Activated naive CD4-positive, alpha-beta T cell treated with anti-CD3 and anti-CD28 coated beads, Interleukin-2, amount 10 ng/mL, durations not matched to agents 7 days and 5 days (primary cell): ENCODE measurements at regions not wholly inside any gene's neighbourhood (a gene's known extent, or its start where the extent isn't known, plus 50 kb on each side); places are given as distances from the start of the nearest gene placed in this dataset.
A peak's percentile ranks its signal among the peaks of the same experiment; 100 is the strongest.
"Not testable (repeated sequence)": the region's sequence is repeated elsewhere in the genome, so short reads cannot be mapped to it uniquely, and the experiment has no call there.

Experiments
- CTCF ChIA-PET: fragments of 350-600 bp; sonication (Branson Sonifier 250); formaldehyde crosslinking; loops from one replicate; lab custom pipeline; 2021; ENCODE audit warnings: antibody characterized with exemption; lab: Charles Lee
- DNase-seq: peaks from one replicate; pipeline ENCODE4 v3.0.0-alpha.2; 2020
- H3K27ac Mint-ChIP-seq: one replicate; pipeline ENCODE4 v1.8.0; 2021; ENCODE audit warnings: mild to moderate bottlenecking, moderate library complexity, mixed read lengths
- H3K27me3 Mint-ChIP-seq: one replicate; pipeline ENCODE4 v1.8.0; 2021; ENCODE audit warnings: mild to moderate bottlenecking, mixed read lengths
- H3K36me3 Mint-ChIP-seq: one replicate; pipeline ENCODE4 v1.8.0; 2021; ENCODE audit warnings: mixed read lengths
- H3K4me1 Mint-ChIP-seq: one replicate; pipeline ENCODE4 v1.8.0; 2021; ENCODE audit warnings: mixed read lengths
- H3K4me3 Mint-ChIP-seq: one replicate; pipeline ENCODE4 v1.8.0; 2021; ENCODE audit warnings: mild to moderate bottlenecking, moderate library complexity, mixed read lengths
- H3K9me3 Mint-ChIP-seq: one replicate; pipeline ENCODE4 v1.8.0; 2021; ENCODE audit warnings: mixed read lengths

DNA sequence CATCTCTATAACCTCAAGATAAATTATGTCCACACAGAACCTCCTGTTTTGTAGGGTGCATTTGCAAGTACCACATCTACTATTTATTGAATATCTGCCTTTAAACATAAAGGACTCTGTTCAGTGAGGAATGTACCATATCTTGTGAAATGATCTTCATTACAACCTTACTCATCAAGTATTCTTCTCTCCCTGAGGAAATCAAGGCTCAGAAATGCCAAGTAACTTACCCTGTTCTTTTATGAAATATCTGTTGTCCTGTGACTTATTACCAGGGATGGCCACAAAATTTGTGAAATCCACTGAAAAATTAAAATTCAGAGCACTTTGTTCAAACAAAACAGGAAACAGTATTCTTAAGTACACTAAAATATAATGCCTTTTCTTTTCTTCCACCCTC is 366.7 kb downstream of the GALC start:
- no peak overlapping the region for H3K27ac Mint-ChIP-seq
- H3K4me3 Mint-ChIP-seq = no peak overlapping the region
- CTCF ChIA-PET = interaction anchor here (1.1 kb wide), 1 partner anchor 10 kb away, joined by 4 read pairs; no protein-coding TSS in a partner anchor
- H3K4me1 Mint-ChIP-seq = no peaks in the 10 kb centered on the region
- H3K36me3 Mint-ChIP-seq = no peaks in the 10 kb centered on the region
- DNase-seq = no peak
- no peaks in the 10 kb centered on the region for H3K27me3 Mint-ChIP-seq
- H3K9me3 Mint-ChIP-seq = peaks cover 12% of the 10 kb centered on the region

DNA sequence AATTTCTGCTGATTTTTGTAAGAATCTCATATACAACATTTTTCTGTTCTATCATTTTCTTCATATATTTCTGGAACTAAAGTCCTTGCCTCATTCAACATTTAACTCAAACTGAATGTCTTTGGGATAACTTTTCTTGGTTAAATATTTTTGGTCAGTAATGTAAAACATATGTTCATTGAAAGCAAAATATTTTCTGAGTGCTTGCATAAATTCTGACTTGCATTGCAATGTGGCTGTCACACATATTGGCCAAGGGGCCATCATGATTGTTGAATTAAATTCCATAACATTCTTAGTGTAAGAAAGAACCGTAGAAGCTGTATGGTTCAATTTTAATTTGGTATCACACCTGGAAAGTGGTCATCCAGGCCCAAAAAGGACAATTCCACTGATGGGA is 369.4 kb downstream of the GALC start:
- DNase-seq = no peak
- CTCF ChIA-PET = no interaction called here
- Mint-ChIP-seq H3K9me3 (peaks cover 22% of the 10 kb centered on the region), H3K36me3 (no peaks in the 10 kb centered on the region), H3K4me3 (no peak overlapping the region), H3K4me1 (no peaks in the 10 kb centered on the region), H3K27me3 (no peaks in the 10 kb centered on the region), H3K27ac (no peak overlapping the region)

DNA sequence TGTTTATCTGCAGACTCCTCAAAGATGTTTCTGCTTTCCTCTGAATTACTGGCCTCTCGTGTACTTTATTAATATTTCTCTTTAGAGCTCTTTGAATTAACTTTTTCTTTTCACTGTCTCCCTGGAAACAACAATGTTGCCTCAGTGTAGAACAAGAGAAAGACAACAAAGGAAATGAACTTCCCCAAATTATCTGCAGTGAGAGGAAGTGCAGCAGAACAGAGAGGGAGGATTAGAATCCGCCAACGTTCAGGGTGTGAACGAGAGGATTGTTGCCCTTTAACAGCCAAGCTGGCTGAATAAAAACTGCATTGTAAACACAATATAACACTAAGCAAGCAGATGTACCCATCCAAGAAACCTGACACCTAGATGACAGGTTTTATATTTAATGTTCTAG is 375.9 kb downstream of the GALC start:
- no peaks in the 10 kb centered on the region for H3K4me1 Mint-ChIP-seq
- H3K9me3 Mint-ChIP-seq = peaks cover 15% of the 10 kb centered on the region
- CTCF ChIA-PET = interaction anchor here (0.9 to 1.5 kb wide), 2 partner anchors 14 to 23 kb away, joined by 3 read pairs; no protein-coding TSS in a partner anchor
- no peak for DNase-seq
- no peaks in the 10 kb centered on the region for H3K27me3 Mint-ChIP-seq
- no peak overlapping the region for H3K27ac Mint-ChIP-seq
- H3K4me3 Mint-ChIP-seq = no peak overlapping the region
- no peaks in the 10 kb centered on the region for H3K36me3 Mint-ChIP-seq

DNA sequence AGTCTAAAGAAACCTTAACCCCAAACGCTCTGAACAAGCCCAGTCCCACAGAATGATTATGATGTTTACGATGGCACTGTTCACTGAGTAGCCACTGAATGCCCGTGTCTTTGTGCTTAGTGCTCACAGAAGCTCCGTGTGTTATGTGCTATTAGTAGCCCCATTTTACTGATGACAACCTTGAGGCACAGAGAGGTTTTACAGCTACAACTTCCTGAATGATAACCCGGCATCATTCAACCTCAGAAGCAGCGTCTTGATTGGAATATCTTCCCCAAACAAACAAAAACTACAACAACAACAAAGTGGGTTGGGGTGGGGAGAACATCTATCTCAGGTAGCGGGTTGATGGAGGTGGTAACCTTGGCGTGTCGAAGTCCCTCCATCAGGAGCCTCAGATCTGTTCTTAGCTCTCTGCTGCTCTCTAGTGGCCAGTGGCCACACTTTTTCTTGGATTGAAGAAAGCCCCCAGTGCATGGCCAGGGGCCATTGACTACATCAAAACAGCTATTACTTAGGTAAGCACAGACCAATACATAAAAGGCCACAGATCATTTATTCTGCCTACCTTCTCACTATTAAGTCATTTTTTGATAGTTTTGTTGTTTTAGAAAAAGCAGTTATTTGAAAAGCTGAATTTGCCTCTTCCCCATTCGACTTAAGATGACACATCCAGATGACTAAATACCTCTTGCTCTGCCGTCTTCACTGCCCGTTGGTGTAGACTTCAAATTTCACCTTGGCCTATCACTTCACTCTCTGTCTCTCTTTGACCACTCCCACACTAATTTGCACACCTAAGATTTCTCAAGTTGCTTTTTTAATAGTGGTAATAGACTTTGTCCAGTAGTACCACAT is 376.9 kb downstream of the GALC start:
- DNase-seq = peak; percentile 54
- Mint-ChIP-seq H3K4me3 (no peak overlapping the region), H3K36me3 (no peaks in the 10 kb centered on the region), H3K4me1 (no peaks in the 10 kb centered on the region), H3K27me3 (no peaks in the 10 kb centered on the region), H3K27ac (no peak overlapping the region), H3K9me3 (peaks cover 8% of the 10 kb centered on the region)
- CTCF ChIA-PET = interaction anchor here (0.8 to 1.5 kb wide), 6 partner anchors 10 to 32 kb away, joined by 3 to 5 read pairs (median 3); no protein-coding TSS in a partner anchor

DNA sequence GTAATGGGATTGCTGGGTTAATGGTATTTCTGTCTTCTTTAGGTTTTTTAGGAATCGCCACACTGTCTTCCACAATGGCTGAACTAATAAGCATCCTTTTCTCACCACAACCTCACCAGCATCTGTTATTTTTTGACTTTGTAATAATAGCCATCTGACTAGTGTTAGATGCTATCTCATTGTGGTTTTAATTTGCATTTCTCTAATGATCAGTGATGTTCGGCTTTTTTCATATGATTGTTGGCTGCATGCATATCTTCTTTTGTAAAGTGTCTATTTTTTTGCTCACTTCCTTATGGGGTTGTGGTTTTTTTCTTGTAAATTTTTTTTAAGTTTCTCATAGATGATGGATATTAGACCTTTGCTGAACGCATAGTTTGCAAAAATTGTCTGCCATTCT is 377.9 kb downstream of the GALC start:
- no peak for DNase-seq
- Mint-ChIP-seq H3K27ac (no peak overlapping the region), H3K36me3 (no peaks in the 10 kb centered on the region), H3K9me3 (no peaks in the 10 kb centered on the region), H3K4me3 (no peak overlapping the region), H3K4me1 (no peaks in the 10 kb centered on the region), H3K27me3 (no peaks in the 10 kb centered on the region)
- CTCF ChIA-PET = no interaction called here

DNA sequence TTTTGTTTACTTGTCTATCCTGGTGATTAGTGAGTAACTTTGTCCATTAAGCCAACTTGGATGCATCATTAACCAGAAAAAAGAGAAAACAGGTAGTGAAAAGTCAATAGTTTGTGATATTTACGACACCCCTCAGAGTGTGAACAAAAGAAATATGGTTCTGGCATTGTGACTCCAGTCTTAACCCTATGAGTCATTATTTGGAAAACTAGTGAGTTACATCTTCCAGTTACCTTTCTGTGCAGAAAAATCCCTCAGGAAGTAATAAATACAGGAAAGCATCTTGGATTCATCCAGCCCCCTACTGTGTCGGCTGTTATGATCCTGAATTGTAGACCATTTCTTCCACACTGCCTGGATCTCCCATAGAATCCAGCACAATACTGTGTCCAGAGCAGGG is 379.1 kb downstream of the GALC start:
- Mint-ChIP-seq H3K27ac (no peak overlapping the region), H3K9me3 (no peaks in the 10 kb centered on the region)
- CTCF ChIA-PET = no interaction called here

DNA sequence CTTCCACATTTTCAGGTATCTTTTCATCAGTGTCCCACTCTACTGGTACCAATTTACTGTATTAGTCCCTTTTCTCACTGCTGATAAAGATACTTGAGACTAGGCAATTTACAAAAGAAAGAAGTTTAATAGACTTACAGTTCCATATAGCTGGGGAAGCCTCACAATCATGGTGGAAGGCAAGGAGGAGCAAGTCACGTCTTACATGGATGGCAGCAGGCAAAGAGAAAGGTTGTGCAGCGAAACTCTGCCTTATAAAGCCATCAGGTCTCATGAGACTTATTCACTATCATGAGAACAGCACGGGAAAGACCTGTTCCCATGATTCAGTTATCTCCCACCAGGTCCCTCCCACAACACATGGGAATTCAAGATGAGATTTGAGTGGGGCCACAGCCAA is 385.9 kb downstream of the GALC start:
- peaks cover 20% of the 10 kb centered on the region for H3K9me3 Mint-ChIP-seq
- H3K27me3 Mint-ChIP-seq, H3K27ac Mint-ChIP-seq, H3K4me3 Mint-ChIP-seq, H3K4me1 Mint-ChIP-seq, CTCF ChIA-PET, H3K36me3 Mint-ChIP-seq, DNase-seq: not testable (repeated sequence)

More for the DNA sequence above, 379.1 kb downstream of the GALC start:
- DNase-seq = no peak
- Mint-ChIP-seq H3K4me1 (no peaks in the 10 kb centered on the region), H3K36me3 (no peaks in the 10 kb centered on the region), H3K27me3 (no peaks in the 10 kb centered on the region), H3K4me3 (no peak overlapping the region)

DNA sequence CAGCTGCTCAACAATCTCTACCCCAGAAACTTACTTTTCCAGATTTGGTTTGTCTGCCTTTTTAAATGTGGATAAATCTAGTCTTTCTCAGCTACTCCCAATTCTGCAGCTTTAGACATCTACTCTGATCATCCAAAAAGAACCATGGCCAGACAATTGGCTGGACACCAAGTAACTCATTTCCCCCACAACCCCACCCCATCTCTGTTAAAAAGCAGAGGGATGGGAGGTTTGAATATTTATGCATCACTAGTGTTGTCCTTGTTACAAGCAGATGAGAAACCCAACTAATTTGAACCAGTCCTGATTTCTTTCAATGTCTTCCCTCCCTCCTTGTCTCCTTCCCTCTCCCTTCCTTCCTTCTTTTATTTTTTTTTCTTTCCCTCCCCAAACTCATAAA is 391.9 kb downstream of the GALC start:
- peaks cover 9% of the 10 kb centered on the region for H3K9me3 Mint-ChIP-seq
- H3K27ac Mint-ChIP-seq = no peak overlapping the region
- no peak for DNase-seq
- H3K4me1 Mint-ChIP-seq = no peaks in the 10 kb centered on the region
- H3K4me3 Mint-ChIP-seq = no peak overlapping the region
- H3K27me3 Mint-ChIP-seq = no peaks in the 10 kb centered on the region
- CTCF ChIA-PET = no interaction called here
- no peaks in the 10 kb centered on the region for H3K36me3 Mint-ChIP-seq

DNA sequence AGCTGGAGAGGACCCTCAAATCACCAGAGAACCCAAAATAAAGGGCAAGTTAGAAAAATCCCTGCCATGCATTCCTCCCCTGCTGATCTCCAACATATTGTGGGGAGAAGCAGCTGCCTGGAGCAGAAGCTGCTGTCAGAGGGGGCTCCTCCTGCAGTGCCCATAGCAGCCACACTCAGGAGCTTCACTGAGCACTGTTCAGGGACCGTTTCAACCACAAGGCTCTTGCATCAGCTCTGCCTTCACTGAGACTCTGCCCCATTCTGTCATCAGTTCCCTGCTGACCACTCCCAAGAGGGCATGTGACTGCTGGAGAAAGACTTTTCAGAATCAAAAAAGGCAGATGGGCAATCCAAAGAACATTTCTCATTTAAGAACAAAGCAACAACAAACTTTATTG is 392.7 kb downstream of the GALC start:
- H3K9me3 Mint-ChIP-seq = peaks cover 2% of the 10 kb centered on the region
- no peaks in the 10 kb centered on the region for H3K36me3 Mint-ChIP-seq
- DNase-seq = no peak
- no peak overlapping the region for H3K4me3 Mint-ChIP-seq
- no peak overlapping the region for H3K27ac Mint-ChIP-seq
- no peaks in the 10 kb centered on the region for H3K4me1 Mint-ChIP-seq
- CTCF ChIA-PET = no interaction called here
- no peaks in the 10 kb centered on the region for H3K27me3 Mint-ChIP-seq

DNA sequence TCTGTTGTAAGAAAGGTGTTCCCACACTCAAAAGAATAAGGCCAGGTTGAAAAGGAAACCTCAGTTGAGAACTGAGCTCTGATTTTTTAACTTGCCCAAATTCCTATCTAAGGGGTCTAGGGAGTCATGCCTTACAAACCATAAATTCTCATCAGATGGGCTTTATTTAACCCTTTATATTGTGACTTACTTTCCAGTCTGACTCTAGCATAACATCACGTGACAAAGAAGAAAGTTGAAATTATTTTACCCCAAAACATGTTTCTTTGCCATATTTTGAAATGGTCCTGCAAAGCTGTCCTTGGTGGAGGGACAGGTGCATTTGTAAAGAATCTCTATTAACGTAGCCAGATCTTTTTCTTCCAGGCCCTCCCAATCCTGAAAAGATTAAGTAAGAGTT is 411.7 kb downstream of the GALC start:
- CTCF ChIA-PET = no interaction called here
- H3K27ac Mint-ChIP-seq = no peak overlapping the region
- H3K9me3 Mint-ChIP-seq = no peaks in the 10 kb centered on the region
- no peak for DNase-seq
- no peaks in the 10 kb centered on the region for H3K4me1 Mint-ChIP-seq
- H3K4me3 Mint-ChIP-seq = no peak overlapping the region
- no peaks in the 10 kb centered on the region for H3K36me3 Mint-ChIP-seq
- H3K27me3 Mint-ChIP-seq = no peaks in the 10 kb centered on the region

DNA sequence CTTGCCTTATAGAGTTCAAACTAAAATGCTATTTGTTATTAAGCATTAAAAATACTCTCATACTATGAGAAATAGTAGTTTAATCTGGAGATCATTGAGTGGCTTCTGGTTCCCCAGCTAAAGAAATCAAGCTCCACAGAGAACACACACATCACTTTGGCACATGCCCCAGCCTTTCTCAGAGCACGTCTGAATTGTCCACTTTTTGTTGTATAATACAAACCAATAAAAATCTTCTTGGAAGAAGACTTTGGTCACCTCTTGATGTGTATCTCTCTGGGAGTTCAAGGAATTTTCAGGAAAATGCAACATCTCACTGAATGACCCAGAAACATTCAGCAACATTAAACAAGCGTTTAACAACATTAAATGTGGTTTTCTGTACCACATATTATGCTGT is 413.9 kb downstream of the GALC start:
- H3K27me3 Mint-ChIP-seq = no peaks in the 10 kb centered on the region
- no peaks in the 10 kb centered on the region for H3K36me3 Mint-ChIP-seq
- H3K4me1 Mint-ChIP-seq = no peaks in the 10 kb centered on the region
- DNase-seq = no peak
- CTCF ChIA-PET = no interaction called here
- H3K4me3 Mint-ChIP-seq = no peak overlapping the region
- H3K9me3 Mint-ChIP-seq = no peaks in the 10 kb centered on the region
- no peak overlapping the region for H3K27ac Mint-ChIP-seq

DNA sequence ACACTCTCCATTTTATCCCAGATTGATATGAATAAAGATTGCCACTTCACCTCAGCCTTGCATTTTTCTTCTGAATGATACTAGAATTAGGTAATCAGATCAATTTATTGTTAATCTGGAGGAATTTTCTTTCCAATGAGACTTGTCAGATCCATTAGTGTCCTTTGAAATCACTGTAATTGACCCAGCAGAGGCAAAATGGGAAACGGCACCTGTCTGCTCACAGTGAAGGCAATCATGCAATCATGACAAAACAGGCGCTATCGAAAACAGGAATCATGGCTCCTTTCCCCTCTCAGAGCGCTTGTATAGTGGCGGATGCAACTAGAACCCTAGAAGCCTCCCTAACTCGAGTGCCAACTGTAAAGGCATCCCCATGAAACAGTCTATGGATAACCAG is 417.6 kb downstream of the GALC start:
- H3K9me3 Mint-ChIP-seq = no peaks in the 10 kb centered on the region
- no peaks in the 10 kb centered on the region for H3K4me1 Mint-ChIP-seq
- H3K36me3 Mint-ChIP-seq = no peaks in the 10 kb centered on the region
- CTCF ChIA-PET = no interaction called here
- no peak for DNase-seq
- H3K4me3 Mint-ChIP-seq = no peak overlapping the region
- H3K27me3 Mint-ChIP-seq = no peaks in the 10 kb centered on the region
- H3K27ac Mint-ChIP-seq = no peak overlapping the region

DNA sequence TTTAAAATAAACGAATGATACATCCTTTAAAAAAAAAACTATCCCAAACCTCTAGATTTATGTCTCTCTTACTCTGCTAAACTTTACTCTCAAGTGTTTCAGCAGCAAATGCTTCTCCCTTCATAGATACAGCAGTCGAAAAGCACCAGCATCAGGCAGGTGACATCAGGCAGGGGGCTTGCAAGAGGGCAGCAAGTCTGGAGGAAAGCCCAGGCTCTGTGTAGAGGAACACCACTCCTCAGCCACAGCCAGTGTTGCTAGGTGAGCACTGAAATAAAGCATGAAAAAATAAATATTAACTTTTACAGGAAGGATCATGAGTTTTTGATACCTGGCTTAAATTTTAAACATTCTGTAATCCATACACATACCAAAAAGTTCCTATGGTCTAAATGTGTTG is 419.4 kb downstream of the GALC start:
- H3K27me3 Mint-ChIP-seq = no peaks in the 10 kb centered on the region
- no peaks in the 10 kb centered on the region for H3K4me1 Mint-ChIP-seq
- H3K4me3 Mint-ChIP-seq = no peak overlapping the region
- no peaks in the 10 kb centered on the region for H3K36me3 Mint-ChIP-seq
- DNase-seq = no peak
- H3K27ac Mint-ChIP-seq = no peak overlapping the region
- no peaks in the 10 kb centered on the region for H3K9me3 Mint-ChIP-seq
- CTCF ChIA-PET = no interaction called here

DNA sequence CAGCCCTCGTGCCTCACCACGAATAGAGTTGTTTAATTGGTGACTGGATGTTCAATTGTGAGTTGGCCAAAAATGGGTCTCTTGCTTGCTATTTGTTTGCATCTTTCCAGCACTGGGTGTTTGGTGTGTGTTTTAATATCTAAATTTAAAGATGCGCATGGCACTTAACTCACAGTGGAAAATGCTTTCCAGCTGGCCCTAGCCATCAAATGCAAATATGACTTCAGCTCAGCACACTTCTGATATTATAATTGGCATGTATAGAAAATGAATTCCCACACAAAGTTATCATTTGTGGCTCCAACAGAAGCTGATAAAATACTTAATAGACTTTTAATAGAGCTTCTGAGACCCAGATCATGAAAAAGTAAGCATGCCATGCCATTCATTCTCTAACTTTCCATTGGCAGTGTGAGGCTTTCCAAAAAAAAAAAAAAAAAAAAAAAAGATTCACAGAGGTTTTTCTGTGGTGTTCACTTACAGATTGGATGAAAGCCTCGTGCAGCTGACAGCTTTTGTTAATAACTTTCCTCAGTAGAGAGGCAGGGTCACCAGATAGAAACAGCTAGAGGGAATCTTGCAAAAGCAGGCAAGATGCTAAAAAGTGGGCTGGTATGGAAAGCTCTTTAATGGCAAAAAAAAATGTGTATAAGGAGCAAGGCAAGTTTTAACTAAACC is 425.2 kb downstream of the GALC start:
- CTCF ChIA-PET = no interaction called here
- Mint-ChIP-seq H3K4me3 (no peak overlapping the region), H3K36me3 (no peaks in the 10 kb centered on the region), H3K9me3 (peaks cover 7% of the 10 kb centered on the region), H3K27ac (no peak overlapping the region), H3K27me3 (no peaks in the 10 kb centered on the region), H3K4me1 (no peaks in the 10 kb centered on the region)
- DNase-seq = no peak

DNA sequence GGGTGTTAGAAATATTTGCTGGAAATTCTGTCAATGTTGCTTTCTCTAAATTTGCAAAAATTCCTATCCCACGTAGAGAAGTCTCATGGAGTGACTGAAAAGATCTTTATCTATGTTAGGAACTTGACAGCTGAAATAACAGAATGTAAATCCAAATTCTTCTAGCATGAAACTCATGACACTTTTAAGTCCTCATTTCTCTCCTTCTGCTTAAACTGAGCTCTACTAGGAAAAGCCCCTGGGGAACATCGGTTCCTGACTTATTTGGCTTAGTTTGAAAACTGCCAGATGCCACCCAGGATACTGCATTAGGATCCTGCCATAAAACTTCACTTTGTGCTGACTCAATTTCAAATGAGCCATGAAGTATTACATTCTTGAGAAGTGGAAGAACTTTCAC is 426.0 kb downstream of the GALC start:
- H3K36me3 Mint-ChIP-seq = no peaks in the 10 kb centered on the region
- CTCF ChIA-PET = no interaction called here
- no peak overlapping the region for H3K4me3 Mint-ChIP-seq
- no peaks in the 10 kb centered on the region for H3K4me1 Mint-ChIP-seq
- H3K27ac Mint-ChIP-seq = no peak overlapping the region
- H3K9me3 Mint-ChIP-seq = peaks cover 14% of the 10 kb centered on the region
- no peaks in the 10 kb centered on the region for H3K27me3 Mint-ChIP-seq
- no peak for DNase-seq
